ENCODE measurements at regions not wholly inside any gene's neighbourhood (a gene's known extent, or its start where the extent isn't known, plus 50 kb on each side); places are given as distances from the start of the nearest gene placed in this dataset.
"Not testable (repeated sequence)": the region's sequence is repeated elsewhere in the genome, so short reads cannot be mapped to it uniquely, and the experiment has no call there.

GRCh38 chr10:64040781-64041180 lies 519.6 kb downstream of the REEP3 start:
- TF ChIP-seq CTCF (IDR thresholded peaks at IDR 0.05), result no peak
- TF ChIP-seq POLR2A (IDR thresholded peaks at IDR 0.05), result no peak
- TF ChIP-seq EP300 (IDR thresholded peaks at IDR 0.05), result no peak
- Histone ChIP-seq H3K36me3 (no peaks in the 10 kb centered on the region), H3K9me3 (no peaks in the 10 kb centered on the region), H3K27me3 (no peaks in the 10 kb centered on the region), H3K4me3 (no peak overlapping the region), H3K27ac (no peak overlapping the region), H3K4me1 (ENCODE audit: insufficient read depth) (no peaks in the 10 kb centered on the region)
- DNase-seq, result no peak
- intact Hi-C loops (cut with DNase I), result no loop called here
- WGBS, 3 donors, result 48 to 68% (median 56%) methylated on average over 2 of the region's 2 CpGs

- DNase-seq, result peak; percentile 46 to 71 (median 63)
- H3K27me3 ChIP-seq, result no peaks in the 10 kb centered on the region
- no peak overlapping the region for H3K4me3 ChIP-seq
- WGBS, 3 donors, result 18 to 37% (median 30%) methylated on average over 18 to 43 of the region's 43 CpGs
- no peaks in the 10 kb centered on the region for H3K4me1 ChIP-seq (ENCODE audit: insufficient read depth)
- H3K36me3 ChIP-seq, result no peaks in the 10 kb centered on the region
- TF ChIP-seq CTCF (IDR thresholded peaks at IDR 0.05), result peak; percentile 60 to 89 (median 60)
- TF ChIP-seq EP300 (IDR thresholded peaks at IDR 0.05), result no peak
- H3K9me3 ChIP-seq, result no peaks in the 10 kb centered on the region
- intact Hi-C loops (cut with DNase I), result no loop called here
- no peak overlapping the region for H3K27ac ChIP-seq
These were observed 520.2 kb downstream of the REEP3 start for GRCh38 chr10:64041185-64041988.

GRCh38 chr10:64041989-64042490 lies 520.8 kb downstream of the REEP3 start:
- no peak for TF ChIP-seq CTCF (IDR thresholded peaks at IDR 0.05)
- TF ChIP-seq EP300 (IDR thresholded peaks at IDR 0.05), result no peak
- no peak for TF ChIP-seq POLR2A (IDR thresholded peaks at IDR 0.05)
- no peaks in the 10 kb centered on the region for H3K4me1 ChIP-seq (ENCODE audit: insufficient read depth)

GRCh38 chr10:64044098-64044497 lies 522.9 kb downstream of the REEP3 start:
- Histone ChIP-seq H3K27ac (no peak overlapping the region), H3K27me3 (no peaks in the 10 kb centered on the region), H3K9me3 (no peaks in the 10 kb centered on the region), H3K4me1 (ENCODE audit: insufficient read depth) (no peaks in the 10 kb centered on the region), H3K36me3 (no peaks in the 10 kb centered on the region), H3K4me3 (no peak overlapping the region)
- WGBS, 3 donors, result 94 to 99% (median 98%) methylated on average over 2 of the region's 2 CpGs
- intact Hi-C loops (cut with DNase I), result no loop called here
- no peak for DNase-seq
- no peak for TF ChIP-seq EP300 (IDR thresholded peaks at IDR 0.05)
- no peak for TF ChIP-seq POLR2A (IDR thresholded peaks at IDR 0.05)
- no peak for TF ChIP-seq CTCF (IDR thresholded peaks at IDR 0.05)

More at GRCh38 chr10:64041989-64042490, 520.8 kb downstream of the REEP3 start:
- Histone ChIP-seq H3K9me3 (no peaks in the 10 kb centered on the region), H3K4me3 (no peak overlapping the region), H3K27me3 (no peaks in the 10 kb centered on the region), H3K36me3 (no peaks in the 10 kb centered on the region), H3K27ac (no peak overlapping the region)
- intact Hi-C loops (cut with DNase I), result no loop called here
- DNase-seq, result no peak
- 78 to 86% (median 84%) methylated on average over 16 to 19 of the region's 19 CpGs for WGBS, 3 donors

- H3K27ac ChIP-seq; H3K27me3 ChIP-seq; DNase-seq; H3K36me3 ChIP-seq; intact Hi-C loops (cut with DNase I); H3K9me3 ChIP-seq; H3K4me1 ChIP-seq (ENCODE audit: insufficient read depth); H3K4me3 ChIP-seq: not testable (repeated sequence)
- WGBS, 3 donors, result 86 to 93% (median 90%) methylated on average over 16 of the region's 16 CpGs
These were observed 523.9 kb downstream of the REEP3 start for GRCh38 chr10:64044957-64045632.
